ENCODE measurements at regions not wholly inside any gene's neighbourhood (a gene's known extent, or its start where the extent isn't known, plus 50 kb on each side); places are given as distances from the start of the nearest gene placed in this dataset.

DNA sequence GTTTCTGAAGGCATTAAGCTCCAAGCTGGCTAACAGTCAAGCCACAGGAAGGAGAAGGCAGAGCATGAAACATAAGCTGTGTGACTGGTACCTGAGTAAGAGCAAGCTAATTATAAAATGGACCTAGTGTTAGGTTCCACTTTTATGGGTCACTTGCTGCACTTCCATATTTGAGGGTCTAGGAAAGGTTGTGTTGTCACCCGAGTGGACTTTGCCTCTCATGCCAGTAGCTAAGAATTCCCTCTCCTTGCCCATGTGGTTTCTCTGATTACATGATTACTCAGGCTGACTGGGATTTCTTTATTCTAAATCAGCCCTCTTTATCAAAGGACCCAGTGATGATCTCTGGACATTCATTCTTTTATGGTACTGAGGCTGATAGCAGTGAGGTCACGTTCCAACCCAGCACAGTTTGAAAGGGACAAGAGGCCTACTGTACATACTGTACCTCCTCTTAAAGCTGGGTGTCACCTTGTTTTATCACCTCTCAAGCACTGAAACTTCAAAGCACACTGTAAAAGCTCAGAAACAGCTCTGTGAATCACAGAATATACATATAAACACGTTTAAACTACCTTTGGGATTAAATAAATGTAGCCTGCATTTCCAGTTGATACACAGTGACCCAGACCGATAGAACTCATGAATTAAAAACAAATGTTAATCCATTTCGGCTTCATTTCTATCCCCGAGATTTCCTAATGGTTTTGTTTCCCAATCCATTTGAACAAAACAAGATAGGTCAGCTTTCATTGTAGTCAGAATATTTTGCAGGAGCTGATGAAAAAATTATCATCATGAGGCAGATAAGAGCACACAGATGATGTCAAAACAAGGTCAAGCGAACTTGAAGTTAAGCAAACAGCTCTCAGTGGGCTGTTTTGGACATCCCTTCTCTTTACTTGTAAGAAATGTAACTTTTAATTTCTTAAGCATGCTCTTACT is 96.5 kb downstream of the ALDH8A1 start:
- H3K4me3 ChIP-seq: no peak overlapping the region
- H3K9me3 ChIP-seq: no peaks in the 10 kb centered on the region
- DNase-seq: no peak
- no peaks in the 10 kb centered on the region for H3K27me3 ChIP-seq
- intact Hi-C loops (cut with DNase I; ENCODE audit: low total_unique reads): no loop called here
- 41 to 45% methylated on average over 7 of the region's 7 CpGs for WGBS, 2 donors
- no peaks in the 10 kb centered on the region for H3K36me3 ChIP-seq (ENCODE audit: low read depth, missing control alignments)
- peaks cover 5% of the 10 kb centered on the region for H3K4me1 ChIP-seq
- TF ChIP-seq, protein P1, sequence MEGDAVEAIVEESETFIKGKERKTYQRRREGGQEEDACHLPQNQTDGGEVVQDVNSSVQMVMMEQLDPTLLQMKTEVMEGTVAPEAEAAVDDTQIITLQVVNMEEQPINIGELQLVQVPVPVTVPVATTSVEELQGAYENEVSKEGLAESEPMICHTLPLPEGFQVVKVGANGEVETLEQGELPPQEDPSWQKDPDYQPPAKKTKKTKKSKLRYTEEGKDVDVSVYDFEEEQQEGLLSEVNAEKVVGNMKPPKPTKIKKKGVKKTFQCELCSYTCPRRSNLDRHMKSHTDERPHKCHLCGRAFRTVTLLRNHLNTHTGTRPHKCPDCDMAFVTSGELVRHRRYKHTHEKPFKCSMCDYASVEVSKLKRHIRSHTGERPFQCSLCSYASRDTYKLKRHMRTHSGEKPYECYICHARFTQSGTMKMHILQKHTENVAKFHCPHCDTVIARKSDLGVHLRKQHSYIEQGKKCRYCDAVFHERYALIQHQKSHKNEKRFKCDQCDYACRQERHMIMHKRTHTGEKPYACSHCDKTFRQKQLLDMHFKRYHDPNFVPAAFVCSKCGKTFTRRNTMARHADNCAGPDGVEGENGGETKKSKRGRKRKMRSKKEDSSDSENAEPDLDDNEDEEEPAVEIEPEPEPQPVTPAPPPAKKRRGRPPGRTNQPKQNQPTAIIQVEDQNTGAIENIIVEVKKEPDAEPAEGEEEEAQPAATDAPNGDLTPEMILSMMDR (IDR thresholded peaks at IDR 0.05): no peak
- no peak for TF ChIP-seq POLR2A (IDR thresholded peaks at IDR 0.05)
- peak overlapping the region in 1 of 2 donors; percentile 23 for H3K27ac ChIP-seq

DNA sequence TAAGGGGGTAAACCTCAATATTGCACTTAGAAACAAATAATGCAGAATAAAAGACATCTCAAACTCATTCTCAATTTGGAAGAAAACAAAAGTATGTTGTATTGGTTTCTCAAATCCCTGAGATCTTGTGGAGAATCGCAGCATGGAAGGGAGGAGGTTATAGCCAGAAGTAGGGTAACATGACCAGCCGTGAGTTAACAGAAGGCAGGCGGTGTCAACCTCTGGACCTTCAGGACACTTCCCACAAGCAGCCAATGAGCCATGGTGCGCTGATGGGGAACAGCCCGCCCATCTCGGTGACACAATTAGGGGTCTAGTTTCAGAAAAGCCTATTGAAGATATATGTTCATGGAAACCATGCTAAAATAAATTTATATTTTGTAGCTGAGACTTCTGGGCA is 98.4 kb downstream of the ALDH8A1 start:
- Histone ChIP-seq H3K27me3 (no peaks in the 10 kb centered on the region), H3K9me3 (no peaks in the 10 kb centered on the region), H3K36me3 (ENCODE audit: low read depth, missing control alignments) (no peaks in the 10 kb centered on the region), H3K4me3 (no peak overlapping the region), H3K4me1 (peaks cover 5% of the 10 kb centered on the region), H3K27ac (no peak overlapping the region)
- DNase-seq: no peak
- TF ChIP-seq, protein P1 (IDR thresholded peaks at IDR 0.05): no peak
- intact Hi-C loops (cut with DNase I; ENCODE audit: low total_unique reads): no loop called here
- WGBS, 2 donors: 95% methylated on average over 6 of the region's 6 CpGs

DNA sequence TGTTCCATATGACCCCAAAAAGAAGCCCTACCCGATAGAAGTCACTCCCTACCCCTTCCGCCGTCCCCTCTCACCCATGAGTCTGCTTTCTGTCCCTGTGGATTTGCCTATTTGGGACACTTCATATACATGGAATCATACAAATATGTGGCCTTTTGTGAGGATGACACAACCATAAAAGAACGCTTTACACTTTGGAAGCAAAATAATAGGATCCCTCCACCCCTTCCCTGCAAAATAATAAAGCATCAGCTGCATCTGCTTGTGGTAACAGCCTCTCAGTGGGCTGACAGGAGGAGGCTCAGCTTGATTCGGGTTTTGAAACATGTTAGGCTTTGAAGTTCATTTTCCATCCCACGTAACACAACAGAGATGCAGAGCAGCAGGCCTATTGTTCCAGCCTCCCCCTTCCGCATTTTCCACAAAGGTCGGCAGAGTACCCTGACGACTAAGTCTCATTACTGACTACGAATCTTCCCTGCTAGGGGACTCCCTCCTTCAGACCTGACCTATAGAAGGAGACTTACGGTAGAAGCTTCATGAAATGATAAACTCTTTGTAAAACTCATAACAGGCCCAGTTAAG is 99.1 kb downstream of the ALDH8A1 start:
- Histone ChIP-seq H3K36me3 (ENCODE audit: low read depth, missing control alignments) (no peaks in the 10 kb centered on the region), H3K27ac (no peak overlapping the region), H3K9me3 (no peaks in the 10 kb centered on the region), H3K4me3 (no peak overlapping the region), H3K27me3 (no peaks in the 10 kb centered on the region), H3K4me1 (peaks cover 5% of the 10 kb centered on the region)
- WGBS, 2 donors: 76 to 78% methylated on average over 11 of the region's 11 CpGs
- intact Hi-C loops (cut with DNase I; ENCODE audit: low total_unique reads): no loop called here
- no peak for DNase-seq
- TF ChIP-seq, protein P1 (IDR thresholded peaks at IDR 0.05): no peak
- TF ChIP-seq POLR2A (IDR thresholded peaks at IDR 0.05): no peak

DNA sequence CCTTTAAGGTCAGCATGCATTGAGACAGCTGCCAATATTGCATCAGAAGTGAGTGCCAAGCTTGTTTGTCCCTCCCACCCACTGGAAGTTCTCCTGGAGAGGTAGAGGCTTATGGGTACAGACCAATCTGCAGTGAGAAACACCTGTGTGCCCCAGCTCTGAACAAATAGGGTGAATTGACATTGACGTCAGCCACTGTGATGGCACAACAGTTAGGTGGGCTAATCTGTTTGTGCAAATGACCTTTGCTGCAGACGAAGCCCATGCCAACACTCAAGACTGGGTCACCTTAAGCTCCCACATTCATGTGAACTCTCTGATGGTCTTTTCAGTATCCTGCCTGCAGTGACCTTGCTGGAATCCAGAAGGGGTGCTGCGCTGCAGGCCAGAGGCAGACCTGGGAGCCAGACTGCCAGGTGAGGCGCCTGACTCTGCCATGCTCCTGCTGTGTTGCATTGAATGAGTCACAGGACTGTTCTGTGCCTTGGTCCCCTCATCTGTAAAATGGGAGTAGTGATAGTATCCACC is 99.9 kb downstream of the ALDH8A1 start:
- Histone ChIP-seq H3K4me1 (peaks cover 5% of the 10 kb centered on the region), H3K4me3 (no peak overlapping the region), H3K9me3 (no peaks in the 10 kb centered on the region), H3K27me3 (no peaks in the 10 kb centered on the region), H3K27ac (no peak overlapping the region), H3K36me3 (ENCODE audit: low read depth, missing control alignments) (no peaks in the 10 kb centered on the region)
- no peak for TF ChIP-seq POLR2A (IDR thresholded peaks at IDR 0.05)
- TF ChIP-seq, protein P1 (IDR thresholded peaks at IDR 0.05): no peak
- 96 to 100% methylated on average over 1 to 4 of the region's 4 CpGs for WGBS, 2 donors
- intact Hi-C loops (cut with DNase I; ENCODE audit: low total_unique reads): no loop called here
- DNase-seq: no peak
